HepG2 (cell line): ENCODE measurements at regions not wholly inside any gene's neighbourhood (a gene's known extent, or its start where the extent isn't known, plus 50 kb on each side); places are given as distances from the start of the nearest gene placed in this dataset.

Experiments used
- BCL6 ChIP-seq: IDR thresholded peaks from 2 replicates; pipeline ENCODE4 v1.6.1; 2016; ENCODE audit warnings: missing genetic modification reagents, missing compliant biosample characterization
- EHMT2 ChIP-seq: fragments of 200-600 bp; sonication (generic); IDR thresholded peaks from 2 replicates; pipeline ENCODE4 v1.7.0; 2017; ENCODE audit warnings: antibody characterized with exemption, low read depth, low read length, borderline replicate concordance
- EP300 ChIP-seq, 3 experiments: sonication (generic) in 1 of 3; formaldehyde crosslinking in 1 of 3; IDR thresholded peaks; 2 replicates each; pipeline versions ENCODE4 v1.5.1 to v1.6.1; 2011 to 2020; ENCODE audit warnings: low read depth in 2 of 3, low read length in 2 of 3, borderline replicate concordance in 1 of 3, improper control_type of control experiment in 1 of 3, mild to moderate bottlenecking in 1 of 3, missing genetic modification reagents in 1 of 3, moderate library complexity in 1 of 3
- FOXO4 ChIP-seq: sonication (generic); formaldehyde crosslinking; conservative IDR thresholded peaks from 2 replicates; pipeline ENCODE4 v1.8.1; 2023; ENCODE audit warnings: missing genetic modification reagents
- GATA4 ChIP-seq: sonication (generic); IDR thresholded peaks from 2 replicates; pipeline ENCODE4 v1.6.1; 2016; ENCODE audit warnings: antibody characterized with exemption, low read depth, borderline replicate concordance
- GFI1 ChIP-seq: sonication (generic); formaldehyde crosslinking; IDR thresholded peaks from 2 replicates; pipeline ENCODE4 v1.5.0; 2020; ENCODE audit warnings: missing genetic modification reagents, mild to moderate bottlenecking, borderline replicate concordance
- JUND ChIP-seq: sonication (generic); formaldehyde crosslinking; IDR thresholded peaks from 2 replicates; pipeline ENCODE4 v1.8.0; 2022; ENCODE audit warnings: mild to moderate bottlenecking, missing genetic modification reagents
- KLF9 ChIP-seq: IDR thresholded peaks from 2 replicates; pipeline ENCODE4 v1.6.1; 2016; ENCODE audit warnings: low read depth
- MIER2 ChIP-seq: IDR thresholded peaks from 2 replicates; pipeline ENCODE4 v1.6.1; 2016; ENCODE audit warnings: missing biosample characterization, missing genetic modification reagents
- RARA ChIP-seq: IDR thresholded peaks from 2 replicates; pipeline ENCODE4 v1.6.1; 2016; ENCODE audit warnings: missing genetic modification reagents, missing compliant biosample characterization
- RXRA ChIP-seq: sonication (generic); formaldehyde crosslinking; IDR thresholded peaks from 2 replicates; pipeline ENCODE4 v1.5.1; 2020; ENCODE audit warnings: missing genetic modification reagents
- SIX4 ChIP-seq: sonication (generic); formaldehyde crosslinking; IDR thresholded peaks from 2 replicates; pipeline ENCODE4 v1.4.0; 2020; ENCODE audit warnings: missing genetic modification reagents
- SP1 ChIP-seq, 2 experiments: fragments of 450-650 bp in 1 of 2; sonication (generic) in 1 of 2; formaldehyde crosslinking in 1 of 2; IDR thresholded peaks; 2 replicates each; pipeline versions ENCODE4 v1.4.0 to v1.6.1; 2016 to 2020; ENCODE audit warnings: missing genetic modification reagents in 1 of 2
- TCF7L2 ChIP-seq: IDR thresholded peaks from 2 replicates; pipeline ENCODE4 v1.6.1; 2011; ENCODE audit warnings: mild to moderate bottlenecking, low read depth, low read length, moderate library complexity
- TOE1 ChIP-seq: sonication (generic); formaldehyde crosslinking; IDR thresholded peaks from 2 replicates; pipeline ENCODE4 v1.4.0; 2020; ENCODE audit warnings: mild to moderate bottlenecking, missing genetic modification reagents
- TP53 ChIP-seq: sonication (generic); formaldehyde crosslinking; conservative IDR thresholded peaks from 2 replicates; pipeline ENCODE4 v1.4.0; 2020; ENCODE audit warnings: missing genetic modification reagents
- ZFP36L1 ChIP-seq: sonication (generic); formaldehyde crosslinking; IDR thresholded peaks from 2 replicates; pipeline ENCODE4 v1.8.0; 2022; ENCODE audit warnings: mild to moderate bottlenecking, missing genetic modification reagents, moderate library complexity
- ZKSCAN5 ChIP-seq: sonication (generic); formaldehyde crosslinking; IDR thresholded peaks from 2 replicates; pipeline ENCODE4 v1.5.1; 2020; ENCODE audit warnings: mild to moderate bottlenecking, missing genetic modification reagents
- ZNF546 ChIP-seq: sonication (generic); formaldehyde crosslinking; conservative IDR thresholded peaks from 2 replicates; pipeline ENCODE4 v1.8.1; 2023; ENCODE audit warnings: mild to moderate bottlenecking, missing genetic modification reagents
- ZNF557 ChIP-seq: sonication (generic); formaldehyde crosslinking; IDR thresholded peaks from 2 replicates; pipeline ENCODE4 v1.4.0; 2020; ENCODE audit warnings: missing genetic modification reagents
- ZNF574 ChIP-seq: sonication (generic); formaldehyde crosslinking; IDR thresholded peaks from 2 replicates; pipeline ENCODE4 v1.4.0; 2020; ENCODE audit warnings: missing genetic modification reagents

GRCh38 chr12:30508205-30508967 is 187.3 kb downstream of the IPO8 start (continued):
- TF ChIP-seq ZNF574 (CRISPR knock-in tag), result peak; percentile 64; the same call in 1 of the 2 replicates
- TF ChIP-seq EP300 (IDR thresholded peaks at IDR 0.05; ENCODE audit: low read depth in 2 of 2, low read length in 2 of 2), result peak in 1 of 2 experiments; percentile 98; a peak in 2 of 4 replicates
- peak; percentile 90 for TF ChIP-seq EP300 (CRISPR knock-in tag; IDR thresholded peaks at IDR 0.05; ENCODE audit: borderline replicate concordance)
- TF ChIP-seq GATA4, result peak; percentile 96
- 0 out of 2 replicates have a peak, but pooled peaks have one; percentile 66 for TF ChIP-seq ZFP36L1 (CRISPR knock-in tag)
- TF ChIP-seq GFI1 (CRISPR knock-in tag), result peak; percentile 79; the same call in 1 of the 2 replicates
- TF ChIP-seq MIER2 (CRISPR knock-in tag), result peak; percentile 83
- peak; percentile 52; the same call in 1 of the 2 replicates for TF ChIP-seq RXRA (CRISPR knock-in tag)
- TF ChIP-seq JUND (CRISPR knock-in tag), result peak; percentile 58; the same call in 1 of the 2 replicates
- TF ChIP-seq ZKSCAN5, result no peak
- TF ChIP-seq BCL6 (CRISPR knock-in tag), result peak; percentile 84
- no peak for TF ChIP-seq FOXO4 (CRISPR knock-in tag)
- TF ChIP-seq RARA (CRISPR knock-in tag), result peak; percentile 80; the same call in 1 of the 2 replicates
- TF ChIP-seq ZNF557 (CRISPR knock-in tag), result no peak
- peak; percentile 94 for TF ChIP-seq TCF7L2
- TF ChIP-seq TOE1 (CRISPR knock-in tag), result peak; percentile 30; the same call in 1 of the 2 replicates
- peak; percentile 78 for TF ChIP-seq EHMT2
- peak; percentile 82; the same call in 1 of the 2 replicates for TF ChIP-seq SIX4 (CRISPR knock-in tag)
- no peak for TF ChIP-seq TP53 (CRISPR knock-in tag)
- TF ChIP-seq KLF9, result no peak; the same call in 1 of the 2 replicates
- TF ChIP-seq SP1 (IDR thresholded peaks at IDR 0.05), result no peak
- 0 out of 2 replicates have a peak, but pooled peaks have one; percentile 38 for TF ChIP-seq SP1 (CRISPR knock-in tag; IDR thresholded peaks at IDR 0.05)
- 0 out of 2 replicates have a peak, but pooled peaks have one; percentile 31 for TF ChIP-seq ZNF546 (CRISPR knock-in tag)
